ENCODE measurements at regions not wholly inside any gene's neighbourhood (a gene's known extent, or its start where the extent isn't known, plus 50 kb on each side); places are given as distances from the start of the nearest gene placed in this dataset.

DNA sequence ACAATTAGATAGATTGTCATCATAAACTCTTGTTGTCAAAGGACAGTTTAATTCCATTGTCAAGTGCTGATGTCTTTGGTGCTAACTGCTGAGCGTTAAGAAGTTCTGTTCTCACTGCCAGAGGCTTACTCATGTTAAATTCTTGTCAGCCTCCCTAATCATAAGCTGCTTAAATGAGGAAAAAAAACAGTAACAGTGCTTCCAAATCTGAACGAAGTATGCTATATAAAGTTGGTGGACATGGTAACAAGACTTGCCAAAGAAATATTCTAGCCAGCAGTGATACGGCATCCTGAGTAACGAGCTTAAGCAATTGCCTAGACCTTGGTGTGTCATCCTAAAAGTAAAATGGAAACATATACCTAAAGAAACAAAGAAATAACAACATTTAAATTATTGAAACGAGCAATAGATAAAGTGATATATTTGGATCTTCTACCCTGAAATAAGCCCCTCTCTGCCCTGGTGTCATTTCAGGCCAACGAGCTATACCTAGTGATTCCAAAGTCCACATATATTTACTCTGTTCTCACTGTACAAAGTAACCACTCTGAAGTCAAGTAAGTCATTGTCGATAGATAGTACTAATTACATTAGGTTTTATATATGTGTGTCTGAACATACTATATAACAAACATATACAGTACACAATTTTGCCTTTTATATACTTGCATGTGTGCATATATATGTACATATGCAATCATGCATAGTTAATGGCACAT lies 339.7 kb upstream of the HS3ST1 start:
- TF ChIP-seq, protein P1, sequence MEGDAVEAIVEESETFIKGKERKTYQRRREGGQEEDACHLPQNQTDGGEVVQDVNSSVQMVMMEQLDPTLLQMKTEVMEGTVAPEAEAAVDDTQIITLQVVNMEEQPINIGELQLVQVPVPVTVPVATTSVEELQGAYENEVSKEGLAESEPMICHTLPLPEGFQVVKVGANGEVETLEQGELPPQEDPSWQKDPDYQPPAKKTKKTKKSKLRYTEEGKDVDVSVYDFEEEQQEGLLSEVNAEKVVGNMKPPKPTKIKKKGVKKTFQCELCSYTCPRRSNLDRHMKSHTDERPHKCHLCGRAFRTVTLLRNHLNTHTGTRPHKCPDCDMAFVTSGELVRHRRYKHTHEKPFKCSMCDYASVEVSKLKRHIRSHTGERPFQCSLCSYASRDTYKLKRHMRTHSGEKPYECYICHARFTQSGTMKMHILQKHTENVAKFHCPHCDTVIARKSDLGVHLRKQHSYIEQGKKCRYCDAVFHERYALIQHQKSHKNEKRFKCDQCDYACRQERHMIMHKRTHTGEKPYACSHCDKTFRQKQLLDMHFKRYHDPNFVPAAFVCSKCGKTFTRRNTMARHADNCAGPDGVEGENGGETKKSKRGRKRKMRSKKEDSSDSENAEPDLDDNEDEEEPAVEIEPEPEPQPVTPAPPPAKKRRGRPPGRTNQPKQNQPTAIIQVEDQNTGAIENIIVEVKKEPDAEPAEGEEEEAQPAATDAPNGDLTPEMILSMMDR (IDR thresholded peaks at IDR 0.05), result no peak
- TF ChIP-seq EP300 (IDR thresholded peaks at IDR 0.05), result no peak
